ENCODE measurements at regions not wholly inside any gene's neighbourhood (a gene's known extent, or its start where the extent isn't known, plus 50 kb on each side); places are given as distances from the start of the nearest gene placed in this dataset.

GRCh38 chr5:62717301-62717933 is 138.8 kb downstream of the LRRC70 start:
- H3K27ac Mint-ChIP-seq (ENCODE audit: low read depth, unreplicated experiment) = no peak overlapping the region
- H3K36me3 Mint-ChIP-seq (ENCODE audit: insufficient read depth, unreplicated experiment) = no peaks in the 10 kb centered on the region
- BruUV-seq (replicated peaks) = no TSS peak
- H3K27me3 Mint-ChIP-seq (ENCODE audit: insufficient read depth, unreplicated experiment) = peaks cover 13% of the 10 kb centered on the region
- TF ChIP-seq CTCF (IDR thresholded peaks at IDR 0.05; ENCODE audit: unreplicated experiment) = no peak
- no peak overlapping the region for H3K4me3 Mint-ChIP-seq (ENCODE audit: unreplicated experiment)
- intact Hi-C loops (cut with micrococcal nuclease) = no loop called here
- ChIA-PET POLR2A (interaction anchor here (0.6 kb wide), 1 partner anchor 33 kb away, joined by 3 read pairs; no protein-coding TSS in a partner anchor), CTCF (interaction anchor here (1.7 kb wide), 1 partner anchor 19 kb away, joined by 3 read pairs; no protein-coding TSS in a partner anchor)
- H3K4me1 Mint-ChIP-seq (ENCODE audit: insufficient read depth, unreplicated experiment) = no peaks in the 10 kb centered on the region
- no peaks in the 10 kb centered on the region for H3K9me3 Mint-ChIP-seq (ENCODE audit: unreplicated experiment)
- no peak for DNase-seq (ENCODE audit: unreplicated experiment)

GRCh38 chr5:62714296-62714695 is 135.7 kb downstream of the LRRC70 start:
- POLR2A ChIA-PET = no interaction called here
- CTCF ChIA-PET = no interaction called here
- Mint-ChIP-seq H3K27me3 (ENCODE audit: insufficient read depth, unreplicated experiment) (no peaks in the 10 kb centered on the region), H3K27ac (ENCODE audit: low read depth, unreplicated experiment) (no peak overlapping the region), H3K4me3 (ENCODE audit: unreplicated experiment) (no peak overlapping the region), H3K36me3 (ENCODE audit: insufficient read depth, unreplicated experiment) (no peaks in the 10 kb centered on the region), H3K4me1 (ENCODE audit: insufficient read depth, unreplicated experiment) (no peaks in the 10 kb centered on the region), H3K9me3 (ENCODE audit: unreplicated experiment) (no peaks in the 10 kb centered on the region)
- intact Hi-C loops (cut with micrococcal nuclease) = no loop called here
- no peak for TF ChIP-seq CTCF (IDR thresholded peaks at IDR 0.05; ENCODE audit: unreplicated experiment)
- no peak for DNase-seq (ENCODE audit: unreplicated experiment)
- no TSS peak for BruUV-seq (replicated peaks)

- Mint-ChIP-seq H3K27me3 (ENCODE audit: insufficient read depth, unreplicated experiment) (no peaks in the 10 kb centered on the region), H3K27ac (ENCODE audit: low read depth, unreplicated experiment) (peak overlapping the region; percentile 21), H3K9me3 (ENCODE audit: unreplicated experiment) (no peaks in the 10 kb centered on the region), H3K36me3 (ENCODE audit: insufficient read depth, unreplicated experiment) (no peaks in the 10 kb centered on the region), H3K4me1 (ENCODE audit: insufficient read depth, unreplicated experiment) (peaks cover 5% of the 10 kb centered on the region), H3K4me3 (ENCODE audit: unreplicated experiment) (no peak overlapping the region)
- intact Hi-C loops (cut with micrococcal nuclease) = no loop called here
- no TSS peak for BruUV-seq (replicated peaks)
- TF ChIP-seq CTCF (IDR thresholded peaks at IDR 0.05; ENCODE audit: unreplicated experiment) = no peak
- DNase-seq (ENCODE audit: unreplicated experiment) = peak; percentile 4
- ChIA-PET CTCF (interaction anchor here (0.5 to 1.5 kb wide), 2 partner anchors 11 to 806 kb away, joined by 3 to 5 read pairs; no protein-coding TSS in a partner anchor), POLR2A (interaction anchor here (1.2 kb wide), 1 partner anchor 9 kb away, joined by 4 read pairs; no protein-coding TSS in a partner anchor)
Observed at GRCh38 chr5:62708481-62709325, 130.1 kb downstream of the LRRC70 start.

- intact Hi-C loops (cut with micrococcal nuclease) = no loop called here
- TF ChIP-seq CTCF (IDR thresholded peaks at IDR 0.05; ENCODE audit: unreplicated experiment) = no peak
- POLR2A ChIA-PET = no interaction called here
- CTCF ChIA-PET = no interaction called here
- no peaks in the 10 kb centered on the region for H3K9me3 Mint-ChIP-seq (ENCODE audit: unreplicated experiment)
- no peak for DNase-seq (ENCODE audit: unreplicated experiment)
- H3K27ac Mint-ChIP-seq (ENCODE audit: low read depth, unreplicated experiment) = no peak overlapping the region
- H3K27me3 Mint-ChIP-seq (ENCODE audit: insufficient read depth, unreplicated experiment) = no peaks in the 10 kb centered on the region
- no TSS peak for BruUV-seq (replicated peaks)
- H3K4me3 Mint-ChIP-seq (ENCODE audit: unreplicated experiment) = no peak overlapping the region
- H3K36me3 Mint-ChIP-seq (ENCODE audit: insufficient read depth, unreplicated experiment) = no peaks in the 10 kb centered on the region
- H3K4me1 Mint-ChIP-seq (ENCODE audit: insufficient read depth, unreplicated experiment) = peaks cover 5% of the 10 kb centered on the region
Observed at GRCh38 chr5:62707563-62707962, 128.9 kb downstream of the LRRC70 start.

Data from MCF 10A (cell line).